OCI-LY7 (cell line): ENCODE measurements at regions not wholly inside any gene's neighbourhood (a gene's known extent, or its start where the extent isn't known, plus 50 kb on each side); places are given as distances from the start of the nearest gene placed in this dataset.

Experiments used
- CTCF ChIP-seq: fragments of 200-600 bp; sonication (generic); conservative IDR thresholded peaks from 2 replicates; pipeline ENCODE4 v1.5.1; 2014; ENCODE audit warnings: mild to moderate bottlenecking, antibody characterized with exemption, low read length, moderate library complexity, mixed read lengths
- EZH2phosphoT487 ChIP-seq: fragments of 200-600 bp; sonication (generic); IDR thresholded peaks from 2 replicates; pipeline ENCODE4 v1.6.1; 2018; ENCODE audit warnings: low read depth, borderline replicate concordance, mild to moderate bottlenecking, mixed run types, antibody characterized with exemption, low read length, moderate library complexity, mixed read lengths

DNA sequence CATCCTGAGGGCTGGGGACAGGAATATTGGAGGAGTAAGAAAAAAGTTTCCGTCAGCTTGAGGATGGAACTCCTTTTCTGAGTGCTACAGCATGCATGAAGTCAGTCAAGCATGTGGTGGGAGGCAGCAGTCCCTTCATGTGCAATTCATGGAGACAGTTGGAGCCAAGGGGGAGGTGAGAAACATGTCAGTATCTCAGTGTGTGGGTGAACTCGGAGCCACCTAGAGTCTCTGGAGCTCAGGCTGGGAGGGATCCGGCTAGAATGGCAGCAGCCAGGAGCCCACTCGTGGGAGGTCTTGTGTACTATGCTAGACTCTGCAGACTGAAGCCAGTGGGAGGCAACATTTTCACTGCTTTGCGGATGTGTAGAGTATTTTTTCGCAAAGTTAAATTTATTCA is 60.3 kb downstream of the AVPR1A start:
- TF ChIP-seq EZH2phosphoT487 (no peak), CTCF (no peak)
